OCI-LY3 (cell line): ENCODE measurements at regions not wholly inside any gene's neighbourhood (a gene's known extent, or its start where the extent isn't known, plus 50 kb on each side); places are given as distances from the start of the nearest gene placed in this dataset.

Experiments used
- EZH2phosphoT487 ChIP-seq: fragments of 200-600 bp; shearing (Covaris generic); IDR thresholded peaks from 2 replicates; pipeline ENCODE4 v1.6.1; 2018; ENCODE audit warnings: antibody characterized with exemption, mixed run types, low read depth
- TF ChIP-seq, protein P1 (sequence below): fragments of 200-600, 300-600 bp; sonication (generic); IDR thresholded peaks from 2 replicates; pipeline ENCODE4 v1.5.1; 2014; ENCODE audit warnings: antibody characterized with exemption, low read length, low read depth

DNA sequence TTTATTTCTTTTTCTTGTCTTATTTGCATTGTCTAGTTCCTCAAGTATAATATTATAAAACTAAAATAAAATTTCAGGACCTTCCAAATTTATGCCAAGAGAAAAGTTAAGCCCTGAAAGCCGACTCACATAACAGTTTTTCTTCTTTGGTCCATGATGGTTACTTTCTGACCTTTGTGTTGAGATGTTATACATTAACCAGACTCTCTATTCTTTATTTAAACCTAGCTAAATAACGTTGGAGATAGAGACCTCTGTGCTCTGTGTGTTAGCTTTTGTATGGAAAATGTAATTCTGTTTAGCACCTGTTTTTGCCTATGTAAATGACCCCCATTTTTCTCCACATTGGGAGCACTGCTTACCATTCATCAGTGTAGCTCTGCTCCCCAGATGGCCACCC, 352.4 kb downstream of the CD109 start:
- TF ChIP-seq, protein P1, sequence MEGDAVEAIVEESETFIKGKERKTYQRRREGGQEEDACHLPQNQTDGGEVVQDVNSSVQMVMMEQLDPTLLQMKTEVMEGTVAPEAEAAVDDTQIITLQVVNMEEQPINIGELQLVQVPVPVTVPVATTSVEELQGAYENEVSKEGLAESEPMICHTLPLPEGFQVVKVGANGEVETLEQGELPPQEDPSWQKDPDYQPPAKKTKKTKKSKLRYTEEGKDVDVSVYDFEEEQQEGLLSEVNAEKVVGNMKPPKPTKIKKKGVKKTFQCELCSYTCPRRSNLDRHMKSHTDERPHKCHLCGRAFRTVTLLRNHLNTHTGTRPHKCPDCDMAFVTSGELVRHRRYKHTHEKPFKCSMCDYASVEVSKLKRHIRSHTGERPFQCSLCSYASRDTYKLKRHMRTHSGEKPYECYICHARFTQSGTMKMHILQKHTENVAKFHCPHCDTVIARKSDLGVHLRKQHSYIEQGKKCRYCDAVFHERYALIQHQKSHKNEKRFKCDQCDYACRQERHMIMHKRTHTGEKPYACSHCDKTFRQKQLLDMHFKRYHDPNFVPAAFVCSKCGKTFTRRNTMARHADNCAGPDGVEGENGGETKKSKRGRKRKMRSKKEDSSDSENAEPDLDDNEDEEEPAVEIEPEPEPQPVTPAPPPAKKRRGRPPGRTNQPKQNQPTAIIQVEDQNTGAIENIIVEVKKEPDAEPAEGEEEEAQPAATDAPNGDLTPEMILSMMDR, result no peak
- TF ChIP-seq EZH2phosphoT487, result no peak
